ENCODE measurements at regions not wholly inside any gene's neighbourhood (a gene's known extent, or its start where the extent isn't known, plus 50 kb on each side); places are given as distances from the start of the nearest gene placed in this dataset.
"Not testable (repeated sequence)": the region's sequence is repeated elsewhere in the genome, so short reads cannot be mapped to it uniquely, and the experiment has no call there.

- DNase-seq: no peak
Measured at GRCh38 chr10:120051671-120052070, 159.1 kb downstream of the SEC23IP start.

GRCh38 chr10:120052964-120053702 lies 160.6 kb downstream of the SEC23IP start:
- no peak for DNase-seq

GRCh38 chr10:120059790-120060189 lies 167.3 kb downstream of the SEC23IP start:
- DNase-seq: not testable (repeated sequence)

GRCh38 chr10:120067427-120067826 lies 174.9 kb downstream of the SEC23IP start:
- no peak for DNase-seq

- no peak for DNase-seq
Measured at GRCh38 chr10:120069700-120070099, 177.2 kb downstream of the SEC23IP start.

- no peak for DNase-seq
Measured at GRCh38 chr10:120075349-120075748, 182.8 kb downstream of the SEC23IP start.

DNA sequence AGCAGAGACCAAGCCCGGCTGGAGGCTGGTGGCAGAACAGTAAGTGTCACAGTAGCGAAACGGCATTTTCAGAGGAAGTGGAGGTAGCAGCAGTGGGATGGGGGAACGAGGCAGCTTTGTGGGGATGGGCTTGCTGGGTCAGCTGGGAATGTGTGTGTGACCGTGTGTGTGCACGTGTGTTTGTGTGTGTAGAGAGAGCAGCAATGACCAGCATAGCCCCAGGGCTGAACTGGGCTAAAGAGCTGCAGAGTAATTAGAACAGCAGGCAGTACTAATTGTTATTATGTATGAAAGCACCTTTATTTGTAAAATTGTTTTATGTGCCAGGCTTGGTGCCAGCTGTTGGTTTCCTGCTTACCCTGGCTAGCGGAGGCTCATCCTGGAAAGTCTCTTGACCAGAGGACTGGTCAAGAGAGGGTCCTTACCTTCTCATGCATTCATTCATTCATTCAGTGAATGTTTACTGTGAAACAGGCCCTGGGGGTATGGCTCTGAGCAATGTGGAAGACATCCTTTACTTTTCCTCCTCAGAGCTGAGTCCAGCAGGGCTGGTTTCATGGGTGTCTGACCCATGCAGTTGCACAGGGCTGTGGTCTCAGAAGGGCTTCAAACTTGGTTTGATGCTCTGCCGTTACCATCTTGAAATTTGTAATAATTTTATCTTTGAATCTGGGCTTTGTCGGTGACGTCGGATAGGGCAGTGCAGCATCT lies 184.6 kb downstream of the SEC23IP start:
- no peak for DNase-seq

DNA sequence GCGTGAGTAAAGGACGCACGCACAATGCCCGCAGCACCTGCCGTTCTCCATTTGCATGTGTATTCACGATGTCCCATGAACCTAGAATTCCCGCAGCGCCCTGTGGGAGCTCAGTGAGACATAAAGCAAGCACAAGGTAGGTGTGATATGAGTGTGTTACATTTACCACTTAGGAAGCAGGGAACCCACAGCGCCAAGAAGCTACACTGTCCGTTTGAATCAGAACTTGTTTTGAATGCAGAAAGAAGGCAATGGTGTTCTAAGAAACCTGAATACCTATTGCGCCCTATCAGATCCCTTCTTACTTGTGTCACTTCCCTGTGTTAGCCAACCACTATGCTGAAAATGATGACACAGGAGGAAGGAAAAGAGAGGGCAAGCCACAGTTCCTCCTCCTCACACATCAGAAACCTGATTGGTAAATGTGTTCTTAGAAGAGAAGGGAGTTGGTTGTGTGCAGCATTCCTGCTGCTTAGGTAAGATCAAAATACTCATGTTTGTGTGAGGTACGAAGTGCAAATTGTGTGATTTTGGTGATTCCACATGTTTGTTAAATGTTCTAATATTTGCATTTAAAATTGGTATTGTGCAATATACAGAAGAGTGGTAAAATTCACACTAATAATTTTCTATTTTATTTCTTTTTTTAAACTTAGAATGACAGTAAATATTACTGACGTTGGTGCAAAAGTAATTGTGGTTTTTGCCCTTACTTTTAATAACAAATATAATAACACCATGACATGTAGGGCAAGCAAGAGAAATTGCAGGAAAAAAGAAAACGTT lies 185.4 kb downstream of the SEC23IP start:
- DNase-seq: no peak

DNA sequence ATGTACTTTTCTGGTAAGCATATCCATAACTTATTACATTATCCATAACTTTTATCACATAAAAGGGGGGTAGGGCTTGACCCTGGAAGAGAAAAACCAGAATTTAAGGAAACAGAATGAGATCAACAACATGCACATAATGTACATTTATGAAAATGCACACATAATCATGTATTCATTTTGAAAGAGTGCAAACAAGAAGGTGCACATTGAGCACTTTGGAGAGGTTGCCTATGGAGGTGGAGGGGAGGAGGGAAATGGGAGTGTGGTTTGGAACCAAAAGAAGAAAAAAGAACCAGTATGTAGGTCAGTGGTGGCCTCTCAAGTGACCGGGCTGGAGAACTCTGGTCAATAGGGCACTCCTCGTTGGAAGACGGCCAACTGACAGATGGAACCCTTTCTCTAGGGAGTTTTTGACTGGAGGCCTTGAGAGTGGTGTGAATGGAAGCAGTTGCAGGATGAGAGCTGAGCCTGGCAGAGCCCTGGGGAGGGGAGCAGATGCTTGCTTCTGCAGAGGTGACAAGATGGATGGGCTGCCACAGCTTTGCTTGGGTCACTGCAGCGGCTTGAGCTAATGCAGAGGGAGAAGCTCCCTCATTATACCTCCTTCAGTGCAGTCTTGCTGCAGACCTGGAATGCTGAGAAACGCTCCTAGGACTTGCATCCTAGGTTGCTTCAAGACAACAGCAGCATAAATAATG lies 192.7 kb downstream of the SEC23IP start:
- DNase-seq: no peak

- no peak for DNase-seq
Measured at GRCh38 chr10:120086066-120086465, 193.5 kb downstream of the SEC23IP start.

DNA sequence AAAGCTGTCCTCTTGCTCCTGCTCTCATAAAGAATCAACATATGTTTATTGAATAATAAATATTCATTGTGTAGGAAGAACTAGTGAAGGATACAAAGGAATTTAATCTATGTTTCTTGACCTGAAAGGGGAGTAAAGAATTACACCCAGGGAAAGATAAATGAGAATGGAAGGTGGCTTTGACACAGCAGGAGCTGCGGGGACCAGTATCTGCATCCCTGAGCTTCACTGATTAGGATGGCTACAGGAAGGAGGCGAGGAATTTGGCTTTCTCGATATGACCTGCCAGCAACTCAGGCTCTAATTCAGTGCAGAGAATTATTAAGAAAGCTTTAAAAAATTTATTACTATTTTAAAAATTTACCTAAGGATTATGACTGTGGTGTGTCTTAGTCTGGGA lies 194.6 kb downstream of the SEC23IP start:
- DNase-seq: no peak

DNA sequence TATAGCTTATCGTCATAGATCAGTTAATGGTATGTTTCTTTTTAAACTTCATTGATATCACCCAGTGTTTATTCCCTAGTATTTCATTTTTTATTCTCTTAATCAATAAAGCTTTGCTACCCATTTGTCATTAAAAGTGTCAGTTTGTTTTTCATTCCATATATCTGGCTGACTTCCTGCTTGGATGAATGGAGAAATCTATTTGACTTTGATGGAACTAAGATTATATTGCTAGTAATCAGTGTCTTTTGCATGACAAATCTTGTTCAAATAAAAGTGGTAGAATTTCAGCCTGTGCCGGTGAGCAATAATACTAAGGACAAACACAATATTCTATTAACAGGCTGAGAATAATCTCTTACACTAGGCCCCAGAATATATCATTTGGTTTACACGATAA lies 203.3 kb downstream of the SEC23IP start:
- no peak for DNase-seq

DNA sequence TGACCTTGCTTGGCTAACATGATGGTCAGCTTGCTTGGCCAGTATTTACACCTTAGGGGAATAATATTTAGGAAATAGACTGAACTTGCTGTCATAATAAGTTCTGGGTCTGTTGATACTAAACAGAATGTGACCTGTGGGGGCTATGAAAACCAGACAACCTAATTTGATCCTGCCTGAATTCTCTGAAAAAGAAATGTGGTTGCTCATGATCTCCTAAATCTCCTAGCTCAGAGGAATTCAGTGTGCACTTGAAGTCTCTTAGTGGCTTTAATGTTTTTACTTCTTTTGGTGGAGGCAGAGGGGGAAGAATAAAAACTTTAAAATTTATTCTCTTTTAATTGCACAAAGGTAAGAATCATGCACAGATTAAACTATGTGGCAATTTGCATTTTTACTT lies 205.2 kb downstream of the SEC23IP start:
- no peak for DNase-seq

DNA sequence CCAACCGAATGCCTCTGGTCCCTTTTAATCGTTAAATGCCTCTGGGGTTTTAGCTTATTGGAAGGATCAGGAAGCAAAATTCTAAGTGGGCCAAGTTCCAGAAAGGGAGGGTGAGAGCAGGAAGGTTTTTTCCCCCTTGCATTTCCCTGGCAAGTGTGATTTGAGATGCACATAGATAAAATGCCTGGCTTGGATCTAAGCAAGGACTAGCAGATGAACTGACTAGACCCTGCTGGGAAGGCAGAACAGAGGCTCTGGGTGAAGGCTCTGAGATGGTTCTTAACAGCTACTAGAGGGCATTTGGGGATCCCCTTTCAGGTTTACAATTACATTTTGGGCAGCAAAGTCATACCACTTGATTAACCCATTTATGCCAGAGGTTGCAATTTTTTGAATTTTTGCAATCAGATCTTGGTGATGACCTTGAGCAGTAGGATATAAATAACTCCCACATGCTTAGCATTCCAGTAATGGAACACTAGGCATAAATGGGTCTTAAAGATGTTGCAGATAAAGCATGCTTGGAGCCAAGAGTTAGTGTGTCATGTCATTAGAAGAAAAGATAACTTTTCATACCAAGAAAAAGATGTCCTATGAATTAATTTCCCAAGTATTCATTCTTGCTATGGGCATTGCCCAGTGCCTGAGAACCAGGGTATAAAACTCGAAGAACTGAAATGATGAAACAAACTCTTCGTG lies 205.9 kb downstream of the SEC23IP start:
- DNase-seq: no peak

DNA sequence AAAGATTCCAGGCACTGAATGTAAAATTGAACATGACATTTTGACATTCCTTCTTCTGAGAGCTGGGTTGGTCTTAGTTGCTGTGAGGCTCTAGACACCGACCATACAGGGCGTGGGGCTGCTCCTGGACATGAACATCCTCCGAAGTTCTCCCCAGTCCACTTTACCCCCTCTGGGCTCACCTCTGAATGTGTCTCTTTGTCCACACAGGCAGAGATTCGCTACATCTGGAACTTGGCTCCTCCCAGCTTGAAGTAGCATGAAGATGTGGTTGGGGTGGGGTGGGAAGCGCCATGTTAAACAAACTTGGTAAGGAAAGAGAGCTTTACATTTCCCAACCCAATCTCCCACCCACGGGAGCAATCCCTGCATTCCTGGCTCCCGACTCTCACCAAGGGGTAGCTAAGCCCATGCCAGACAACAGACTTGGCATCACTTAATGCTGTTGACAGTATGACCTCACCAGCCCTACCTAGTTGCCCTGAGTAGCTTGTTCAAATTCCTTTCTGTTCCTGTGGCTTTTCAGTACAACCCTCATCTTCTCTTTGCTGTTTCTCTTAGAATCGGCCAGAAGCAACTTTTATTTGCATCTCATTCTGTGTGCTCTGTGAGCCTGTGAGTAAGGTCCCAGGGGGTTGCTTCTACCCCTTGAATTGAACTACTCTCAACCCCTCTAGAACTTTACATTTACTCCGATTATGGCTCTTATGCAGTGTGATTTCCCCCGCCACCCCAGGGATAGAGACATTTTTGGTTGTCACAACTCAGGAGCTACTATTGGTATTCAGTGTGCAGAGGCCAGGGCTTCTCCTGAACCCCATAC lies 211.4 kb downstream of the SEC23IP start:
- no peak for DNase-seq

DNA sequence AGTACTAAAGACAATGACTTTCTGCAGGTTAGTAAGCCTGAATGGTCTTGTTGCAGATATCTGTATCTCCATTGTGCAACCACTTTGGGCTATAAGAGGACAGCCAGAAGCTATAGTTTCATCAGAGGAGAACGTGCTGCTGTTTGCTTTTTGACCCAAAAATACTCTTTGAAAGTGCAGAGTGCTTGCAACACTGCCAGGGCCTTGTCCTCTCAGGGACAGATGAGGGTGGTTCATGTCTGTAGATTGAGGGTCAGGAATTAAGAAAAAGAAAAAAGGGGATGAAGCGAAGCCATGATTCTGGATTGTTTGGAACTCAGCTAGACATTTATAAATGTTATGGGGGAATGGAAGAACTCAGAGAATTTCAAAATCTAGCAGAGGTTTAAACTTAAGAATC lies 212.5 kb downstream of the SEC23IP start:
- no peak for DNase-seq

DNA sequence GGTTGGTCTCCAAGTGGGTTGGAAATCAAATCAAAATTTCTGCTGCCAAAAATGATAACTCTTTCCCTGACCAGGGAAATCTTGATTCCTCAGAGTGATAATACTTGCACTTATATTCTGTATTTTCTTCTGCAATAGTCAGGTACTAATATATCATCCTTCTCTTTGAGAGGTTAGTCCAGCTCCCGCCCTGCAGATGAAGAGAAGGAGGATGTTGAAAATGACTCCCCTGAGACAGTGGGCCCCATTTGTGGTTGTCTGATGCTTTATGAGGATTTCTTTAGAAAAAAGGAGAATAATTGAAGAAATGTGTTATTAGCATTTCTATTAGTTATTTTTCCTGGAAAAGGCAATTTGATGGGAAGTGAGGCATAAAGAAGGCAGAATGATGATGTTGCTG lies 213.0 kb downstream of the SEC23IP start:
- DNase-seq: no peak

- no peak for DNase-seq
Measured at GRCh38 chr10:120108916-120109315, 216.4 kb downstream of the SEC23IP start.

DNA sequence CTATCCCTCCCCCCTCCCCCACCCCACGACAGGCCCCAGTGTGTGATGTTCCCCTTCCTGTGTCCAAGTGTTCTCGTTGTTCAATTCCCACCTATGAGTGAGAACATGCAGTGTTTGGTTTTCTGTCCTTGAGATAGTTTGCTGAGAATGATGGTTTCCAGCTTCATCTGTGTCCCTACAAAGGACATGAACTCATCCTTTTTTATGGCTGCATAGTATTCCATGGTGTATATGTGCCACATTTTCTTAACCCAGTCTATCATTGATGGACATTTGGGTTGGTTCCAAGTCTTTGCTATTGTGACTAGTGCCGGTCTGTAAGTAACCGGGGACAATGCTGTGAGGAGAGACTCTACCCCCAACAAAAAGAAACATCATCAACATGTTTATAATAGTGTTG lies 217.2 kb downstream of the SEC23IP start:
- not testable (repeated sequence) for DNase-seq

DNA sequence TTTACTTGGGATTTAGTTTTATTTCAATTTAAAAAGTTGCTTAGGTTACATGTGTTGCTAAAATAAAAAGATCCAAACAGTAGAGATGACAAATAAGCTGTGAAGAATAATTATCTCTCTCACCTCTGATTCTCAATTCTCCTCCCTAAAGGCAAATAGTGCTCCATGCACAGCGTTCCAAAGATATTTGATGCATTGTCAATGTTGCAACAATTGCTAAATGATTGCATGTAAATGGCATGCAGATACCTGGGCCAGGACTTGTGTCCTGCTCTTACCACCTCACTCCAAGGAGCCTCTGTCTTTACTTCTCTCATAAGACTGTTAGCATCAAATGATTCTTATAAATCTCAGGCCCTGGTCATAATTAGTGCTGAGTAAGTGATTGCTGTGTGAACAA lies 217.7 kb downstream of the SEC23IP start:
- DNase-seq: no peak

DNA sequence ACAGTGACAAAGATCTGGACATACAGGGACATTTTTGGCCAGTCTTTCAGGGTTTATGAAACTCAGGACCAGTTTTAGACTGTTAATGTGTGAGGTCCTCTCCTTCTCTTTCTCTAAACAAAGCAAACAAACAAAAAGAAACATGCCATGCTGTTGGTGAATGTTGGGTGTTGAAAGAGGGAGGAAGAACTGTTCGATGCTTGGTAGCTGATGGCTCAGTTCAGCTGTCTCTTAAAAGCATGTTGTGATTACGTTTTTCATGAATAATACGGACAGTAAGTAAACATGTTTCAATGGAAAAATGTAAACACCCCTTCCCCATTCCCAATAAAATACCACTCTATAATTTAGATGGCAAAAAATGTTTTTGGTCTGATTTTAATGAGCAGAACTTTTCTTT lies 219.1 kb downstream of the SEC23IP start:
- no peak for DNase-seq

GRCh38 chr10:120112809-120113208 lies 220.3 kb downstream of the SEC23IP start:
- no peak for DNase-seq
